ENCODE measurements at regions not wholly inside any gene's neighbourhood (a gene's known extent, or its start where the extent isn't known, plus 50 kb on each side); places are given as distances from the start of the nearest gene placed in this dataset.

GRCh38 chr9:1723522-1724015 is 291.6 kb upstream of the SMARCA2 start:
- FAIRE-seq (no peak), DNase-seq (ENCODE audit: low read depth in 1 of 2, low spot score in 1 of 2) (no peak), ATAC-seq (no peak)
- Histone ChIP-seq H3K4me1 (no peaks in the 10 kb centered on the region), H3K4me2 (no peak overlapping the region), H3K4me3 (no peak overlapping the region), H3K27ac (no peak overlapping the region), H3K9me3 (no peaks in the 10 kb centered on the region)
- TF ChIP-seq NR3C1 (IDR thresholded peaks at IDR 0.05) (no peak), JUN (IDR thresholded peaks at IDR 0.05) (no peak), EHMT2 (IDR thresholded peaks at IDR 0.05; ENCODE audit: low read depth) (no peak), FOSB (CRISPR knock-in tag; IDR thresholded peaks at IDR 0.05) (no peak), HDAC2 (IDR thresholded peaks at IDR 0.05) (no peak), KDM1A (IDR thresholded peaks at IDR 0.05; ENCODE audit: low read depth) (no peak)
- CTCF ChIA-PET: no interaction called here
- WGBS (ENCODE audit: missing lambda C conversion rate): 1% methylated on average over 3 of the region's 3 CpGs
- POLR2A ChIA-PET: no interaction called here

- Histone ChIP-seq H3K4me1 (no peaks in the 10 kb centered on the region), H3K9me3 (no peaks in the 10 kb centered on the region), H3K4me3 (no peak overlapping the region), H3K4me2 (no peak overlapping the region), H3K27ac (no peak overlapping the region)
- no peak for DNase-seq (ENCODE audit: low read depth in 1 of 2, low spot score in 1 of 2)
- POLR2A ChIA-PET: no interaction called here
- no peak for FAIRE-seq
- peak in 1 of 2 experiments; percentile 42; a peak in 1 of 6 replicates for ATAC-seq
- CTCF ChIA-PET: no interaction called here
- TF ChIP-seq POLR2AphosphoS2 (conservative IDR thresholded peaks at IDR 0.05; ENCODE audit: low read length) (no peak), MAX (IDR thresholded peaks at IDR 0.05) (no peak), ZC3H11A (IDR thresholded peaks at IDR 0.05) (no peak), ELK1 (IDR thresholded peaks at IDR 0.05; ENCODE audit: low read depth, low read length) (no peak), EHMT2 (IDR thresholded peaks at IDR 0.05; ENCODE audit: low read depth) (no peak), POLR2A (IDR thresholded peaks at IDR 0.05; ENCODE audit: low read length) (no peak), NFE2L2 (conservative IDR thresholded peaks at IDR 0.05; ENCODE audit: low read length) (no peak), JUN (IDR thresholded peaks at IDR 0.05) (no peak), CBX8 (IDR thresholded peaks at IDR 0.05) (no peak), SMC3 (IDR thresholded peaks at IDR 0.05) (no peak), TP53 (CRISPR knock-in tag; IDR thresholded peaks at IDR 0.05) (no peak), ZNF302 (CRISPR knock-in tag; IDR thresholded peaks at IDR 0.05) (no peak)
- TF ChIP-seq, protein P1, sequence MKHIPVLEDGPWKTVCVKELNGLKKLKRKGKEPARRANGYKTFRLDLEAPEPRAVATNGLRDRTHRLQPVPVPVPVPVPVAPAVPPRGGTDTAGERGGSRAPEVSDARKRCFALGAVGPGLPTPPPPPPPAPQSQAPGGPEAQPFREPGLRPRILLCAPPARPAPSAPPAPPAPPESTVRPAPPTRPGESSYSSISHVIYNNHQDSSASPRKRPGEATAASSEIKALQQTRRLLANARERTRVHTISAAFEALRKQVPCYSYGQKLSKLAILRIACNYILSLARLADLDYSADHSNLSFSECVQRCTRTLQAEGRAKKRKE (CRISPR knock-in tag; IDR thresholded peaks at IDR 0.05; ENCODE audit: low read depth): no peak
- WGBS (ENCODE audit: missing lambda C conversion rate): 8% methylated on average over 4 of the region's 4 CpGs
These were observed 288.0 kb upstream of the SMARCA2 start for GRCh38 chr9:1726993-1727759.

DNA sequence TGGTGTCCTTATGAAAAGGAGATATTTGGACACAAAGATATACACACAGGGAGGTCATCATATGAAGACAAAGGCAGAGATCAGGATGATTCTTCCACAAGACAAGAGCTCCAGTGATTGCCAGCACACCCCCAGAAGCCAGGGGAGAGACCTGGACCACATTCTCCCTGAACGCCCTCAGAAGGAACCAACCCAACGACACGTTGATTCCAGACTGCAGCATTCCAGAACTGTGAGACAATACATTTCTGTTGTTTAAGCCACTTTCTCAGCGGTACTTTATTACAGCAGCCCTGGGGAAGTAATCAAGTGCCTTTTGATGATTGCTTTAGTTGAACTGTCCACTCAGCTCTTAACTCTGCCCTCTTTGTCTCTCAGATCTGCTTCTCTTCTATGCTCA is 285.5 kb upstream of the SMARCA2 start:
- WGBS (ENCODE audit: missing lambda C conversion rate): 3% methylated on average over 3 of the region's 4 CpGs
- no peak for TF ChIP-seq RNF2 (IDR thresholded peaks at IDR 0.05; ENCODE audit: borderline replicate concordance, low read depth)
- no peak for TF ChIP-seq FOSL2 (IDR thresholded peaks at IDR 0.05)
- no peak for TF ChIP-seq FOSL2 (CRISPR knock-in tag; IDR thresholded peaks at IDR 0.05)
- TF ChIP-seq EP300 (IDR thresholded peaks at IDR 0.05): no peak
- no peak for TF ChIP-seq MAX (IDR thresholded peaks at IDR 0.05)
- TF ChIP-seq CHD2 (IDR thresholded peaks at IDR 0.05; ENCODE audit: low read length, partially characterized antibody): no peak
- no peak for TF ChIP-seq NR3C1 (IDR thresholded peaks at IDR 0.05)
- TF ChIP-seq JUN (IDR thresholded peaks at IDR 0.05): no peak
- TF ChIP-seq JUNB (IDR thresholded peaks at IDR 0.05): no peak
- TF ChIP-seq CTCF (IDR thresholded peaks at IDR 0.05): no peak
- TF ChIP-seq TFCP2L1 (CRISPR knock-in tag; IDR thresholded peaks at IDR 0.05): no peak
- no peak for TF ChIP-seq HES2 (IDR thresholded peaks at IDR 0.05)
- no peak for TF ChIP-seq TP53 (CRISPR knock-in tag; IDR thresholded peaks at IDR 0.05)
- no peak for TF ChIP-seq RARB (CRISPR knock-in tag; IDR thresholded peaks at IDR 0.05)
- TF ChIP-seq RAD21 (conservative IDR thresholded peaks at IDR 0.05 in 1 of 2, IDR thresholded peaks at IDR 0.05 in 1 of 2): no peak
- TF ChIP-seq SREBF2 (IDR thresholded peaks at IDR 0.05): no peak
- TF ChIP-seq CBX2 (IDR thresholded peaks at IDR 0.05; ENCODE audit: borderline replicate concordance, low read depth): no peak
- no peak for TF ChIP-seq MAZ (IDR thresholded peaks at IDR 0.05; ENCODE audit: borderline replicate concordance, low read depth, low read length)
- FAIRE-seq: no peak
- Histone ChIP-seq H3K27ac (no peak overlapping the region), H3K9me3 (no peaks in the 10 kb centered on the region), H3K4me2 (no peak overlapping the region), H3K4me1 (no peaks in the 10 kb centered on the region), H3K4me3 (no peak overlapping the region)
- ChIA-PET POLR2A (no interaction called here), CTCF (no interaction called here)
- ATAC-seq: no peak
- DNase-seq (ENCODE audit: low read depth in 1 of 2, low spot score in 1 of 2): no peak

Data from A549 (cell line).